ENCODE measurements at regions not wholly inside any gene's neighbourhood (a gene's known extent, or its start where the extent isn't known, plus 50 kb on each side); places are given as distances from the start of the nearest gene placed in this dataset.

GRCh38 chr1:2876846-2877245 is 75.4 kb upstream of the TTC34 start:
- TF ChIP-seq, protein P1, sequence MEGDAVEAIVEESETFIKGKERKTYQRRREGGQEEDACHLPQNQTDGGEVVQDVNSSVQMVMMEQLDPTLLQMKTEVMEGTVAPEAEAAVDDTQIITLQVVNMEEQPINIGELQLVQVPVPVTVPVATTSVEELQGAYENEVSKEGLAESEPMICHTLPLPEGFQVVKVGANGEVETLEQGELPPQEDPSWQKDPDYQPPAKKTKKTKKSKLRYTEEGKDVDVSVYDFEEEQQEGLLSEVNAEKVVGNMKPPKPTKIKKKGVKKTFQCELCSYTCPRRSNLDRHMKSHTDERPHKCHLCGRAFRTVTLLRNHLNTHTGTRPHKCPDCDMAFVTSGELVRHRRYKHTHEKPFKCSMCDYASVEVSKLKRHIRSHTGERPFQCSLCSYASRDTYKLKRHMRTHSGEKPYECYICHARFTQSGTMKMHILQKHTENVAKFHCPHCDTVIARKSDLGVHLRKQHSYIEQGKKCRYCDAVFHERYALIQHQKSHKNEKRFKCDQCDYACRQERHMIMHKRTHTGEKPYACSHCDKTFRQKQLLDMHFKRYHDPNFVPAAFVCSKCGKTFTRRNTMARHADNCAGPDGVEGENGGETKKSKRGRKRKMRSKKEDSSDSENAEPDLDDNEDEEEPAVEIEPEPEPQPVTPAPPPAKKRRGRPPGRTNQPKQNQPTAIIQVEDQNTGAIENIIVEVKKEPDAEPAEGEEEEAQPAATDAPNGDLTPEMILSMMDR (IDR thresholded peaks at IDR 0.05) = no peak
- TF ChIP-seq POLR2A (IDR thresholded peaks at IDR 0.05) (no peak), POLR2AphosphoS5 (IDR thresholded peaks at IDR 0.05) (no peak)

Data from upper lobe of left lung (tissue), 4 donors.